ENCODE measurements at regions not wholly inside any gene's neighbourhood (a gene's known extent, or its start where the extent isn't known, plus 50 kb on each side); places are given as distances from the start of the nearest gene placed in this dataset.

DNA sequence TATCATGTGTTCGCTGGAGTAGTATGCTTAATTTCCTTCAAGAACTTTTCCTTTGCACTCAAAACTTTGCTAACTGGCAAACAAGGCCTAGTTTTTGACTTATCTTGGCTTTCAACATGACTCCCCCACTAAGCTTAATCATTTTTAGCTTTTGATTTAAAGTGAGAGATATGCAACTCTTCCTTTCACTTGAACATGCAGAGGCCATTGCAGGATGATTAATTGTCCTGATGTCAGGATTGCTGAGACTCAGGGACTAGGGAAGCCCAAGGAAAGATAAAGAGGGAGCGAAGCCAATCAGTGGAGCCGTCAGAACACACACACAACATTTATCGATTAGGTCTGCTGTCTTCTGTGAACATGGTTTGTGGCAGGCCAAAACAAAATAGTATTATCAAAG, 491.4 kb downstream of the CBLN4 start:
- 43 to 53% (median 48%) methylated on average over 4 of the region's 4 CpGs for WGBS, 4 donors
- intact Hi-C loops (cut with DNase I), result no loop called here
- Histone ChIP-seq H3K27ac (no peak overlapping the region), H3K4me3 (no peak overlapping the region), H3K9me3 (replicated peaks in 1 of 3) (no peaks in the 10 kb centered on the region), H3K4me1 (replicated peaks in 1 of 2) (no peaks in the 10 kb centered on the region), H3K27me3 (no peaks in the 10 kb centered on the region), H3K36me3 (replicated peaks in 1 of 2) (no peaks in the 10 kb centered on the region)
- no peak for DNase-seq
- TF ChIP-seq POLR2A (IDR thresholded peaks at IDR 0.05), result no peak
- TF ChIP-seq, protein P1, sequence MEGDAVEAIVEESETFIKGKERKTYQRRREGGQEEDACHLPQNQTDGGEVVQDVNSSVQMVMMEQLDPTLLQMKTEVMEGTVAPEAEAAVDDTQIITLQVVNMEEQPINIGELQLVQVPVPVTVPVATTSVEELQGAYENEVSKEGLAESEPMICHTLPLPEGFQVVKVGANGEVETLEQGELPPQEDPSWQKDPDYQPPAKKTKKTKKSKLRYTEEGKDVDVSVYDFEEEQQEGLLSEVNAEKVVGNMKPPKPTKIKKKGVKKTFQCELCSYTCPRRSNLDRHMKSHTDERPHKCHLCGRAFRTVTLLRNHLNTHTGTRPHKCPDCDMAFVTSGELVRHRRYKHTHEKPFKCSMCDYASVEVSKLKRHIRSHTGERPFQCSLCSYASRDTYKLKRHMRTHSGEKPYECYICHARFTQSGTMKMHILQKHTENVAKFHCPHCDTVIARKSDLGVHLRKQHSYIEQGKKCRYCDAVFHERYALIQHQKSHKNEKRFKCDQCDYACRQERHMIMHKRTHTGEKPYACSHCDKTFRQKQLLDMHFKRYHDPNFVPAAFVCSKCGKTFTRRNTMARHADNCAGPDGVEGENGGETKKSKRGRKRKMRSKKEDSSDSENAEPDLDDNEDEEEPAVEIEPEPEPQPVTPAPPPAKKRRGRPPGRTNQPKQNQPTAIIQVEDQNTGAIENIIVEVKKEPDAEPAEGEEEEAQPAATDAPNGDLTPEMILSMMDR (IDR thresholded peaks at IDR 0.05), result no peak

DNA sequence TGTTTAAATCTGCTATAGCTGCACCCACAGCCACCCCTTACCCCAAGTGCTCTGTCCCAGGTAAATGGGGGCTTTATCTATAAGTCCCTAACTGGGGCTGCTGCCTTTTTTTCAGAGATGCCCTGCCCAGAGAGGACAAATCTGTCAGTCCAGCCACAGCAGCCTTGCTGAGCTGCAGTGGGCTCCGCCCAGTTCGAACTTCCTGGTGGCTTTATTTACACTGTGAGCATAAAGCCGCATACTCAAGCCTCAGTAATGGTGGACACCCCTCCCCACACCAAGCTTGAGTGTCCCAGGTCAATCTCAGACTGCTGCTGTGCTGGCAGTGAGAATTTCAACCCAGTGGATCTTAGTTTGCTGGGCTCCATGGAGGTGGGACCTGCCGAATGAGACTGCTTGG, 505.2 kb downstream of the CBLN4 start:
- Histone ChIP-seq H3K4me1 (replicated peaks in 1 of 2) (no peaks in the 10 kb centered on the region), H3K9me3 (replicated peaks in 1 of 3) (no peaks in the 10 kb centered on the region), H3K4me3 (no peak overlapping the region), H3K27ac (no peak overlapping the region), H3K36me3 (replicated peaks in 1 of 2) (no peaks in the 10 kb centered on the region), H3K27me3 (no peaks in the 10 kb centered on the region)
- TF ChIP-seq, protein P1 (IDR thresholded peaks at IDR 0.05), result no peak
- no peak for TF ChIP-seq POLR2A (IDR thresholded peaks at IDR 0.05)
- intact Hi-C loops (cut with DNase I), result no loop called here
- 80 to 88% (median 83%) methylated on average over 1 to 4 of the region's 4 CpGs for WGBS, 4 donors
- no peak for DNase-seq

DNA sequence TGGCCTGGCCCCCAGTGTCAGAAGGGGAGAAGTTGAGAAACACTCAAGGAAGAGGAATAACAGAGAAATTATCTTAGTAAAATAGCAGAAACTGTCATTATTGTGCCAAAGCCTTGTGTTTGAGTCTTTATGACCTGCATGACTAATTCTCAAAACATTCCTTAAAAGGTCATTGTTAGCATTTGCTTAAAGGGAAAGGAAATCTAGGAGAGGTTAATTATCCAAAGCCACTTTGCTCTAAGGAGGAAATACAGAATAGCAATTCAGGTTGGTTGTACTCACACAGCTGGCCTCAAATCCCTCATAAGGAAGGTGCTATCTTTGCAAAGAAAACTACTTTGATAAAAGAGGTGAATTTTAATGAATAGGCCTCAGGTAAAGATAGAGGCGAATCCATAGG, 516.7 kb downstream of the CBLN4 start:
- no peak for DNase-seq
- 82 to 97% (median 90%) methylated on average over 1 of the region's 1 CpG for WGBS, 4 donors
- Histone ChIP-seq H3K4me3 (no peak overlapping the region), H3K4me1 (replicated peaks in 1 of 2) (peaks cover 0 to 9% of the 10 kb centered on the region in 2 donors), H3K27ac (no peak overlapping the region), H3K9me3 (replicated peaks in 1 of 3) (no peaks in the 10 kb centered on the region), H3K27me3 (no peaks in the 10 kb centered on the region), H3K36me3 (replicated peaks in 1 of 2) (no peaks in the 10 kb centered on the region)
- intact Hi-C loops (cut with DNase I), result no loop called here
- TF ChIP-seq POLR2A (IDR thresholded peaks at IDR 0.05), result no peak
- TF ChIP-seq, protein P1 (IDR thresholded peaks at IDR 0.05), result no peak

DNA sequence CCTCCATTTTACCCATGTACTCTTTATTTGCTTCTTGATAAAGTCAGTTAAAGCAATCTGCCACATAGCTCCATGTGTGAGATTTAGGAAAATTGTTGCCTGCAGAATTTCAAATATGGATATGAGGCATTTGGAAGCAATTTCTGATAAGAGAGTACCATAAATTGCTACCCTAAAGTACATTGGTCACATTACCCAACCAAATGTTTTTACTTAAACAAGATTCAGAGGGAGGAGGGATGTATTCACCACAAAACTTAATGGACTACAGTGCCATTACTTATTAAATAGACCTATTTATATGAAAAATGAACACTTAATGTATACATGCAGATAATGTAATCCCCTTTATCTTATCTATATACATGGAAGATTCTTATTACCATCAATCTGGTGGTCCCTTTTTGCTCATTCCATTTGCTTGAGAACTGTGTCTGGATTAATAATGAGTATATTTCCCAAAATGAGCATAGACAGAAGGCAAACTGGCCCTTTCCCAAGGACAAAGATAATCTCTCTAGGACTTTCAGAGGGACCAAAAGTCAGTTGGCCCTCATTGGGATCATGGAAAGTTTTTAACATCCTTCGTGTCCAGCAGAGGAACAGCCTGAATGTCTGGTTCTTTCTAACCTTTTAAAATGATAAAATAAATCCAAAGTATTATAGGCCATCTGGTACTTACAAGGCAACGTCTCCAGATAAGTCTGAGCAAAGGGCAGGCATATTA, 526.4 kb downstream of the CBLN4 start:
- intact Hi-C loops (cut with DNase I), result no loop called here
- Histone ChIP-seq H3K27me3 (no peaks in the 10 kb centered on the region), H3K9me3 (replicated peaks in 1 of 3) (no peaks in the 10 kb centered on the region), H3K4me1 (replicated peaks in 1 of 2) (peaks cover 0 to 4% of the 10 kb centered on the region in 2 donors), H3K27ac (no peak overlapping the region), H3K36me3 (replicated peaks in 1 of 2) (no peaks in the 10 kb centered on the region), H3K4me3 (no peak overlapping the region)
- peak in 1 of 7 donors; percentile 14 for DNase-seq
- 34 to 45% (median 42%) methylated on average over 2 of the region's 2 CpGs for WGBS, 4 donors
- no peak for TF ChIP-seq POLR2A (IDR thresholded peaks at IDR 0.05)
- TF ChIP-seq, protein P1 (IDR thresholded peaks at IDR 0.05), result no peak
